ENCODE measurements at regions not wholly inside any gene's neighbourhood (a gene's known extent, or its start where the extent isn't known, plus 50 kb on each side); places are given as distances from the start of the nearest gene placed in this dataset.

GRCh38 chr14:38080696-38081095, 127.0 kb upstream of the SSTR1 start:
- Histone ChIP-seq H3K4me3 (ENCODE audit: insufficient read depth, low read depth, low read length, poor library complexity, severe bottlenecking) (no peak overlapping the region), H3K27me3 (replicated peaks; ENCODE audit: control insufficient read depth, insufficient read depth, low read length, poor library complexity, severe bottlenecking) (no peaks in the 10 kb centered on the region), H3K9me3 (ENCODE audit: control insufficient read depth, low read length) (no peaks in the 10 kb centered on the region), H3K27ac (ENCODE audit: insufficient read depth, low read length, poor library complexity, severe bottlenecking) (no peak overlapping the region), H3K4me1 (ENCODE audit: control insufficient read depth, insufficient read depth, low read length, poor library complexity, severe bottlenecking) (peaks cover 18% of the 10 kb centered on the region), H3K36me3 (ENCODE audit: control insufficient read depth, insufficient read depth, low read length) (no peaks in the 10 kb centered on the region)
- no peak for DNase-seq

DNA sequence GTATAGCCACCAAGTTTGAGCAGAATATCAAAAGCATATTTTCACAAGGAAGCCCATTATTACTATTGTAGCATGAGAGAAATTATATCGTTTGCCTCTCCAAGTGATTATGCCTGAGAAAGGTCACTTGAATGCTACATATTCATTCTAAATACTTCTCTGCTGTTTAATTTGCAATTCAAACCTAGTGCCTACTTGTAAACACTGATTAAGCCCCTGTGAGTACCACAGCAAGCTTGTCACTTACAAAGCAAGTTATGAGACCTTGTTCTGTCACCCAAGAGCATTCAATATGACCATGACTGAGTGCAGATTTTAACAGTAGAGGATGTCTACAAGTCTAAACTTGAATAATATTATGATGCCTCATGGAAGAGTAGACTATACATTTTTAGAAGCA, 124.7 kb upstream of the SSTR1 start:
- H3K27me3 ChIP-seq (replicated peaks; ENCODE audit: control insufficient read depth, insufficient read depth, low read length, poor library complexity, severe bottlenecking) = no peaks in the 10 kb centered on the region
- H3K9me3 ChIP-seq (ENCODE audit: control insufficient read depth, low read length) = no peaks in the 10 kb centered on the region
- no peak for DNase-seq
- no peak overlapping the region for H3K4me3 ChIP-seq (ENCODE audit: insufficient read depth, low read depth, low read length, poor library complexity, severe bottlenecking)
- no peak overlapping the region for H3K27ac ChIP-seq (ENCODE audit: insufficient read depth, low read length, poor library complexity, severe bottlenecking)
- peaks cover 10% of the 10 kb centered on the region for H3K4me1 ChIP-seq (ENCODE audit: control insufficient read depth, insufficient read depth, low read length, poor library complexity, severe bottlenecking)
- no peaks in the 10 kb centered on the region for H3K36me3 ChIP-seq (ENCODE audit: control insufficient read depth, insufficient read depth, low read length)

DNA sequence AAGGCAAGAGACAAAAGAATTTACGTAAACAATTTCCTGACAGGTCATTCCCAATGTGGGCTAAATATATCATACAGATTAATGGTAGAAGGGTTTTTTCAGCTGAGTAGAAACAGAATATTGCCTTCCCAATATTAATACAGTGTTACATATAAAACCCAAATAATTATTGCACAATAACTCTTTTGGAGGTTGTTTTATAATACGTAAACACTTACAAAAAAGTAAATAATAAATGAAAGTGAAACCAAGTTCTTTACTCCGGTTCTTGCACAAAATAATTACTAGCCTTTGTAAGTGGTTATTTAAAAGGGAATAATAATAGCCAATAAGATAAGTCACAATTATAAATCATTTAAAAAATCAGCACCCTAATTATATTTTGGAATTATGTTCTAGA, 118.6 kb upstream of the SSTR1 start:
- peak overlapping the region; percentile 26 for H3K27ac ChIP-seq (ENCODE audit: insufficient read depth, low read length, poor library complexity, severe bottlenecking)
- no peaks in the 10 kb centered on the region for H3K27me3 ChIP-seq (replicated peaks; ENCODE audit: control insufficient read depth, insufficient read depth, low read length, poor library complexity, severe bottlenecking)
- H3K9me3 ChIP-seq (ENCODE audit: control insufficient read depth, low read length) = no peaks in the 10 kb centered on the region
- no peaks in the 10 kb centered on the region for H3K4me1 ChIP-seq (ENCODE audit: control insufficient read depth, insufficient read depth, low read length, poor library complexity, severe bottlenecking)
- no peaks in the 10 kb centered on the region for H3K36me3 ChIP-seq (ENCODE audit: control insufficient read depth, insufficient read depth, low read length)
- peak overlapping the region; percentile 26 for H3K4me3 ChIP-seq (ENCODE audit: insufficient read depth, low read depth, low read length, poor library complexity, severe bottlenecking)
- no peak for DNase-seq

GRCh38 chr14:38090506-38090905, 117.2 kb upstream of the SSTR1 start:
- Histone ChIP-seq H3K36me3 (ENCODE audit: control insufficient read depth, insufficient read depth, low read length) (no peaks in the 10 kb centered on the region), H3K9me3 (ENCODE audit: control insufficient read depth, low read length) (no peaks in the 10 kb centered on the region), H3K27ac (ENCODE audit: insufficient read depth, low read length, poor library complexity, severe bottlenecking) (no peak overlapping the region), H3K4me3 (ENCODE audit: insufficient read depth, low read depth, low read length, poor library complexity, severe bottlenecking) (no peak overlapping the region), H3K4me1 (ENCODE audit: control insufficient read depth, insufficient read depth, low read length, poor library complexity, severe bottlenecking) (no peaks in the 10 kb centered on the region), H3K27me3 (replicated peaks; ENCODE audit: control insufficient read depth, insufficient read depth, low read length, poor library complexity, severe bottlenecking) (no peaks in the 10 kb centered on the region)
- no peak for DNase-seq

- H3K4me3 ChIP-seq (ENCODE audit: insufficient read depth, low read depth, low read length, poor library complexity, severe bottlenecking) = no peak overlapping the region
- no peak for DNase-seq
Measured at GRCh38 chr14:38098074-38098836, 109.4 kb upstream of the SSTR1 start.

GRCh38 chr14:38101679-38102078, 106.0 kb upstream of the SSTR1 start:
- Histone ChIP-seq H3K36me3 (ENCODE audit: control insufficient read depth, insufficient read depth, low read length) (no peaks in the 10 kb centered on the region), H3K4me3 (ENCODE audit: insufficient read depth, low read depth, low read length, poor library complexity, severe bottlenecking) (no peak overlapping the region), H3K27ac (ENCODE audit: insufficient read depth, low read length, poor library complexity, severe bottlenecking) (no peak overlapping the region), H3K4me1 (ENCODE audit: control insufficient read depth, insufficient read depth, low read length, poor library complexity, severe bottlenecking) (no peaks in the 10 kb centered on the region), H3K27me3 (replicated peaks; ENCODE audit: control insufficient read depth, insufficient read depth, low read length, poor library complexity, severe bottlenecking) (no peaks in the 10 kb centered on the region), H3K9me3 (ENCODE audit: control insufficient read depth, low read length) (no peaks in the 10 kb centered on the region)
- DNase-seq = no peak

More at GRCh38 chr14:38098074-38098836, 109.4 kb upstream of the SSTR1 start:
- H3K27me3 ChIP-seq (replicated peaks; ENCODE audit: control insufficient read depth, insufficient read depth, low read length, poor library complexity, severe bottlenecking) = no peaks in the 10 kb centered on the region
- no peaks in the 10 kb centered on the region for H3K4me1 ChIP-seq (ENCODE audit: control insufficient read depth, insufficient read depth, low read length, poor library complexity, severe bottlenecking)
- no peaks in the 10 kb centered on the region for H3K9me3 ChIP-seq (ENCODE audit: control insufficient read depth, low read length)
- H3K27ac ChIP-seq (ENCODE audit: insufficient read depth, low read length, poor library complexity, severe bottlenecking) = no peak overlapping the region
- H3K36me3 ChIP-seq (ENCODE audit: control insufficient read depth, insufficient read depth, low read length) = no peaks in the 10 kb centered on the region

GRCh38 chr14:38103542-38104225, 104.0 kb upstream of the SSTR1 start:
- no peaks in the 10 kb centered on the region for H3K4me1 ChIP-seq (ENCODE audit: control insufficient read depth, insufficient read depth, low read length, poor library complexity, severe bottlenecking)
- H3K9me3 ChIP-seq (ENCODE audit: control insufficient read depth, low read length) = no peaks in the 10 kb centered on the region
- H3K4me3 ChIP-seq (ENCODE audit: insufficient read depth, low read depth, low read length, poor library complexity, severe bottlenecking) = no peak overlapping the region
- H3K36me3 ChIP-seq (ENCODE audit: control insufficient read depth, insufficient read depth, low read length) = no peaks in the 10 kb centered on the region
- H3K27ac ChIP-seq (ENCODE audit: insufficient read depth, low read length, poor library complexity, severe bottlenecking) = no peak overlapping the region
- no peak for DNase-seq
- no peaks in the 10 kb centered on the region for H3K27me3 ChIP-seq (replicated peaks; ENCODE audit: control insufficient read depth, insufficient read depth, low read length, poor library complexity, severe bottlenecking)

GRCh38 chr14:38105106-38105702, 102.5 kb upstream of the SSTR1 start:
- Histone ChIP-seq H3K27ac (ENCODE audit: insufficient read depth, low read length, poor library complexity, severe bottlenecking) (no peak overlapping the region), H3K4me1 (ENCODE audit: control insufficient read depth, insufficient read depth, low read length, poor library complexity, severe bottlenecking) (no peaks in the 10 kb centered on the region), H3K36me3 (ENCODE audit: control insufficient read depth, insufficient read depth, low read length) (no peaks in the 10 kb centered on the region), H3K27me3 (replicated peaks; ENCODE audit: control insufficient read depth, insufficient read depth, low read length, poor library complexity, severe bottlenecking) (no peaks in the 10 kb centered on the region), H3K4me3 (ENCODE audit: insufficient read depth, low read depth, low read length, poor library complexity, severe bottlenecking) (no peak overlapping the region), H3K9me3 (ENCODE audit: control insufficient read depth, low read length) (no peaks in the 10 kb centered on the region)
- no peak for DNase-seq

GRCh38 chr14:38107216-38107631, 100.5 kb upstream of the SSTR1 start:
- Histone ChIP-seq H3K4me1 (ENCODE audit: control insufficient read depth, insufficient read depth, low read length, poor library complexity, severe bottlenecking) (no peaks in the 10 kb centered on the region), H3K36me3 (ENCODE audit: control insufficient read depth, insufficient read depth, low read length) (no peaks in the 10 kb centered on the region), H3K9me3 (ENCODE audit: control insufficient read depth, low read length) (no peaks in the 10 kb centered on the region), H3K27ac (ENCODE audit: insufficient read depth, low read length, poor library complexity, severe bottlenecking) (no peak overlapping the region), H3K27me3 (replicated peaks; ENCODE audit: control insufficient read depth, insufficient read depth, low read length, poor library complexity, severe bottlenecking) (no peaks in the 10 kb centered on the region), H3K4me3 (ENCODE audit: insufficient read depth, low read depth, low read length, poor library complexity, severe bottlenecking) (no peak overlapping the region)
- no peak for DNase-seq

GRCh38 chr14:38108681-38109080, 99.0 kb upstream of the SSTR1 start:
- H3K4me3 ChIP-seq (ENCODE audit: insufficient read depth, low read depth, low read length, poor library complexity, severe bottlenecking) = no peak overlapping the region
- DNase-seq = no peak
- H3K4me1 ChIP-seq (ENCODE audit: control insufficient read depth, insufficient read depth, low read length, poor library complexity, severe bottlenecking) = no peaks in the 10 kb centered on the region
- no peak overlapping the region for H3K27ac ChIP-seq (ENCODE audit: insufficient read depth, low read length, poor library complexity, severe bottlenecking)
- H3K36me3 ChIP-seq (ENCODE audit: control insufficient read depth, insufficient read depth, low read length) = no peaks in the 10 kb centered on the region
- H3K27me3 ChIP-seq (replicated peaks; ENCODE audit: control insufficient read depth, insufficient read depth, low read length, poor library complexity, severe bottlenecking) = no peaks in the 10 kb centered on the region
- H3K9me3 ChIP-seq (ENCODE audit: control insufficient read depth, low read length) = no peaks in the 10 kb centered on the region

Measured in effector memory CD4-positive, alpha-beta T cell (primary cell).